Left ventricle myocardium inferior (tissue), 1 donor: ENCODE measurements at regions not wholly inside any gene's neighbourhood (a gene's known extent, or its start where the extent isn't known, plus 50 kb on each side); places are given as distances from the start of the nearest gene placed in this dataset.

Experiments
- DNase-seq: peaks from one replicate; pipeline ENCODE4 v3.0.0-alpha.2; 2020
- H3K27ac ChIP-seq: fragments of 200-600 bp; replicated peaks from 2 replicates; pipeline ENCODE4 v1.8.0; 2021
- H3K27me3 ChIP-seq: fragments of 200-600 bp; 2 replicates; pipeline ENCODE4 v1.8.0; 2021; ENCODE audit warnings: low read depth
- H3K36me3 ChIP-seq: fragments of 200-600 bp; 2 replicates; pipeline ENCODE4 v1.8.0; 2021
- H3K4me1 ChIP-seq: fragments of 200-600 bp; 2 replicates; pipeline ENCODE4 v1.8.0; 2021
- H3K4me3 ChIP-seq: fragments of 200-600 bp; 2 replicates; pipeline ENCODE4 v1.8.0; 2021; ENCODE audit warnings: mild to moderate bottlenecking, moderate library complexity
- H3K9me3 ChIP-seq: fragments of 200-600 bp; replicated peaks from 2 replicates; pipeline ENCODE4 v1.8.0; 2021
- CTCF ChIP-seq: fragments of 200-600 bp; IDR thresholded peaks from 2 replicates; pipeline ENCODE4 v1.8.0; 2021; ENCODE audit warnings: antibody characterized with exemption, mild to moderate bottlenecking, borderline replicate concordance
- intact Hi-C: fragments of 100-400 bp; cut with micrococcal nuclease; formaldehyde crosslinking; loops from one replicate; pipeline ENCODE4 v1.11.0; 2022
- donor health status: DM: no; HTN: yes; CAD: no; lungs with severe emphysema.

GRCh38 chr12:131500564-131500963, 210.3 kb upstream of the SFSWAP start:
- no peak for TF ChIP-seq CTCF
- intact Hi-C loops: no loop called here

DNA sequence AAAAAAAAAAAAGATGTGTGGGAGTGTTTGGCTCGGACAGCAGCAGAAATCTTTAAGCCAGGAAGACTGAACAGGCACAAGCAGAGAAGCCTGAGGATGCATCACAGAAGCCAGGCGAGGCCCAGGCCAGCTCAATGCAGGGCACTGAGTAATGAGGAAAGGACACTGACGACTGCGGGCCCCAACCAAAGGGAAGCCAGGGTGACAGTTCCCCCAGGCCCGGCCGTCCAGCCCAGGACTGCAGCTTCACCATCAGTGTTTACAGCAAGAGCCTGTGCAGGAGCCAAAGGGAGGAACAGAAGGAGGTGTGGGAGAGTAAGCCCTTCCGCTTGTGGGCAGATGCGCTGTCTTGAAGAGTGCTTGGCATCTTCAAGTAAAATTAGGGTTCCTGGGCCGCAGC, 205.3 kb upstream of the SFSWAP start:
- H3K27me3 ChIP-seq: peaks cover 46% of the 10 kb centered on the region
- intact Hi-C loops: no loop called here
- no peaks in the 10 kb centered on the region for H3K36me3 ChIP-seq
- no peak for TF ChIP-seq CTCF
- no peaks in the 10 kb centered on the region for H3K4me1 ChIP-seq
- no peak for DNase-seq
- no peak overlapping the region for H3K4me3 ChIP-seq
- peaks cover 3% of the 10 kb centered on the region for H3K9me3 ChIP-seq
- H3K27ac ChIP-seq: no peak overlapping the region

More at GRCh38 chr12:131500564-131500963, 210.3 kb upstream of the SFSWAP start:
- H3K4me1 ChIP-seq: no peaks in the 10 kb centered on the region
- peaks cover 17% of the 10 kb centered on the region for H3K27me3 ChIP-seq
- H3K9me3 ChIP-seq: peaks cover 3% of the 10 kb centered on the region
- no peak overlapping the region for H3K27ac ChIP-seq
- no peak overlapping the region for H3K4me3 ChIP-seq
- no peaks in the 10 kb centered on the region for H3K36me3 ChIP-seq
- DNase-seq: no peak

- Histone ChIP-seq H3K4me1 (no peaks in the 10 kb centered on the region), H3K27ac (no peak overlapping the region), H3K4me3 (no peak overlapping the region), H3K27me3 (peaks cover 46% of the 10 kb centered on the region), H3K9me3 (peaks cover 3% of the 10 kb centered on the region), H3K36me3 (no peaks in the 10 kb centered on the region)
- intact Hi-C loops: no loop called here
- no peak for DNase-seq
- no peak for TF ChIP-seq CTCF
Observed at GRCh38 chr12:131506426-131506825, 204.5 kb upstream of the SFSWAP start.

DNA sequence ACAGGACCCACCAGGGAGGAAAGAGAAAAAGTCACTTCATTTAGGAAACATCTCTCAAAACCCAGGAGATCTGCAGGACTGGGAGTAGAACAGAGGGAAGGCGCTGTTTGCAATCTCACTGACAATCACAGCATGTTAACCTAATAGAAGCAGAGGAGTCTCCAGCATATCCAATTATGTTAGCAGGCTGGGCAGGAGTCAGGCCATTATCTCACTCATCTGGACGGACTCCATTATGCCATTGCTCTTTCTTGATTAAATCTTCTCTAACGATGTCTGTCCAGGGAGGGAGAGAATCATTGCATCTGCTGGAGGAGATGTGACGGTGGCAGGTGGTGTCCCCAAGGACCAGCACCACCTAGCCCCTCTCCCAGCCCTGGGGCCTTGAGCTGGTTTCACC, 203.8 kb upstream of the SFSWAP start:
- no peak for TF ChIP-seq CTCF
- intact Hi-C loops: no loop called here

GRCh38 chr12:131507881-131508280, 203.0 kb upstream of the SFSWAP start:
- intact Hi-C loops: no loop called here
- no peak for TF ChIP-seq CTCF
- Histone ChIP-seq H3K4me3 (no peak overlapping the region), H3K27me3 (peaks cover 58% of the 10 kb centered on the region), H3K36me3 (no peaks in the 10 kb centered on the region), H3K27ac (no peak overlapping the region), H3K9me3 (peaks cover 3% of the 10 kb centered on the region), H3K4me1 (no peaks in the 10 kb centered on the region)
- DNase-seq: no peak

More for the DNA sequence above, 203.8 kb upstream of the SFSWAP start:
- Histone ChIP-seq H3K36me3 (no peaks in the 10 kb centered on the region), H3K27ac (no peak overlapping the region), H3K4me3 (no peak overlapping the region), H3K4me1 (no peaks in the 10 kb centered on the region), H3K9me3 (peaks cover 3% of the 10 kb centered on the region), H3K27me3 (peaks cover 52% of the 10 kb centered on the region)
- no peak for DNase-seq

GRCh38 chr12:131509701-131510100, 201.2 kb upstream of the SFSWAP start:
- Histone ChIP-seq H3K27me3 (peaks cover 69% of the 10 kb centered on the region), H3K27ac (no peak overlapping the region), H3K4me3 (no peak overlapping the region), H3K36me3 (no peaks in the 10 kb centered on the region), H3K9me3 (no peaks in the 10 kb centered on the region), H3K4me1 (no peaks in the 10 kb centered on the region)
- intact Hi-C loops: no loop called here
- no peak for TF ChIP-seq CTCF
- no peak for DNase-seq
